Gastrocnemius medialis (tissue), 4 donors: ENCODE measurements at regions not wholly inside any gene's neighbourhood (a gene's known extent, or its start where the extent isn't known, plus 50 kb on each side); places are given as distances from the start of the nearest gene placed in this dataset.

Experiments used
- ATAC-seq, 2 donors: fragments of 150-250 bp; one replicate each; pipeline ENCODE4 v1.9.1; 2016
- DNase-seq, 2 donors: peaks; one replicate each; pipeline ENCODE4 v3.0.0-alpha.2; 2019
- H3K27ac ChIP-seq, 4 donors: fragments of 200-600 bp; sonication (generic); 1 replicate in 1 of 4; 2 replicates in 3 of 4; pipeline ENCODE4 v1.5.1; 2016 to 2018; ENCODE audit warnings: mild to moderate bottlenecking in 2 of 4, moderate library complexity in 1 of 4
- H3K27me3 ChIP-seq, 3 donors: fragments of 200-600 bp; sonication (generic) in 2 of 3; 1 replicate in 1 of 3; 2 replicates in 2 of 3; pipeline versions ENCODE4 v1.5.1 to v1.6.0; 2016 to 2019; ENCODE audit warnings: mild to moderate bottlenecking in 1 of 3, moderate library complexity in 1 of 3
- H3K36me3 ChIP-seq, 2 donors: fragments of 200-600 bp; sonication (generic) in 1 of 2; one replicate each; pipeline ENCODE4 v1.5.1; 2017 to 2018
- H3K4me1 ChIP-seq, 2 donors: fragments of 200-600 bp; sonication (generic) in 1 of 2; one replicate each; pipeline ENCODE4 v1.5.1; 2016 to 2017; ENCODE audit warnings: mild to moderate bottlenecking in 2 of 2
- H3K4me3 ChIP-seq, 4 donors: fragments of 200-600 bp; sonication (generic) in 3 of 4; 1 replicate in 1 of 4; 2 replicates in 3 of 4; pipeline ENCODE4 v1.5.1; 2016 to 2019; ENCODE audit warnings: mild to moderate bottlenecking in 2 of 4
- H3K9me3 ChIP-seq, 3 donors: fragments of 200-600 bp; sonication (generic) in 2 of 3; 1 replicate in 1 of 3; 2 replicates in 2 of 3; pipeline ENCODE4 v1.5.1; 2016 to 2019
- POLR2A ChIP-seq, 2 donors: fragments of 450-650 bp; IDR thresholded peaks; one replicate each; pipeline ENCODE4 v1.6.1; 2017; ENCODE audit warnings: antibody characterized with exemption in 2 of 2, mild to moderate bottlenecking in 2 of 2, moderate library complexity in 2 of 2
- in situ Hi-C, 4 donors: fragments of 200-750 bp; cut with MboI; loops; one replicate each; pipeline versions ENCODE4 v1.15.0 to v1.8.0; 2017; ENCODE audit warnings: low sequenced_read_pairs in 4 of 4
- intact Hi-C: fragments of 100-400 bp; cut with DNase I; formaldehyde crosslinking; loops from one replicate; pipeline ENCODE4 v1.15.1; 2023; ENCODE audit warnings: low total_unique reads
- TF ChIP-seq, protein P1 (sequence below), 5 experiments: fragments of 450-650 bp in 3 of 5; fragments of 200-600 bp in 2 of 5; sonication (generic) in 2 of 5; IDR thresholded peaks in 4 of 5; conservative IDR thresholded peaks in 1 of 5; 1 replicate in 4 of 5; 2 replicates in 1 of 5; pipeline ENCODE4 v1.5.1; 2016 to 2019; ENCODE audit warnings: antibody characterized with exemption in 5 of 5, mild to moderate bottlenecking in 3 of 5, moderate library complexity in 3 of 5

DNA sequence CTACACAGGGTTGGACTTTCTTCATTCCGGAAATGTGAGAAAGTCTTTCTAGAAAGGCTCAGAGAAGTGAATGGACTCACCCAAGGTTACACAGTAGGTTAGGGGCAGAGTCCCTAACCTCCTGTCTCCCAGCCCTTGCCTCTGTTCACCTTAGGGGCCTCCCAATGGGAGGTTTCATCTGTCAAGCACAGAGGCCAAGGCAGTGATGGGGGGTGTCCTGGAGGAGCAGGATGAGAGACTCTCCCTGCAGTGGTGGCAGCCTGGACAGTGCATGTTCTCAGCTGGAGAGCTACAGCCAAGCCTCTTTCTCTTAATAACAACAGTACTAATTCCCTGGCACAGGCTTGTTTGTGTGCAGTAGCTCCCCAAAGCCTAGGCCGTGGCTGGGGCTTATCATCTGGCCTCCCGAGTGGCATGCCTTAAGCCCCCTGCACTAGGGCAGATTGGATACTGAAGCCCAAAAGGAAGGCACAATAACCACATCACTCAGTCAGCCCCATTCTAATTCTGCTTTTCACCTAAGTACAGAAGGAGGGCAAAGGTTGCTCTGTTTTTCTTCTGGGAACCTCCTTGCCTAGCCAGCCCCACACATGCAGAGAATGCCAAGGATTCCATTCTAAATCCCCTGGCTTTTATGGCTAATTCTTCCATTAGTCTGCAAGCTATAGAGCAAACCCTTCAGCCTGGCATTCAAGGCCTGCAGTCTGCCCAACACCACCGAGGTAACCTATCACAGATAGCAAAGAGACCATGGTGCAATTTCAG, 50.2 kb upstream of the XPA start:
- no peak overlapping the region for H3K4me3 ChIP-seq
- in situ Hi-C loops (no loop called here), intact Hi-C loops (no loop called here)
- TF ChIP-seq, protein P1, sequence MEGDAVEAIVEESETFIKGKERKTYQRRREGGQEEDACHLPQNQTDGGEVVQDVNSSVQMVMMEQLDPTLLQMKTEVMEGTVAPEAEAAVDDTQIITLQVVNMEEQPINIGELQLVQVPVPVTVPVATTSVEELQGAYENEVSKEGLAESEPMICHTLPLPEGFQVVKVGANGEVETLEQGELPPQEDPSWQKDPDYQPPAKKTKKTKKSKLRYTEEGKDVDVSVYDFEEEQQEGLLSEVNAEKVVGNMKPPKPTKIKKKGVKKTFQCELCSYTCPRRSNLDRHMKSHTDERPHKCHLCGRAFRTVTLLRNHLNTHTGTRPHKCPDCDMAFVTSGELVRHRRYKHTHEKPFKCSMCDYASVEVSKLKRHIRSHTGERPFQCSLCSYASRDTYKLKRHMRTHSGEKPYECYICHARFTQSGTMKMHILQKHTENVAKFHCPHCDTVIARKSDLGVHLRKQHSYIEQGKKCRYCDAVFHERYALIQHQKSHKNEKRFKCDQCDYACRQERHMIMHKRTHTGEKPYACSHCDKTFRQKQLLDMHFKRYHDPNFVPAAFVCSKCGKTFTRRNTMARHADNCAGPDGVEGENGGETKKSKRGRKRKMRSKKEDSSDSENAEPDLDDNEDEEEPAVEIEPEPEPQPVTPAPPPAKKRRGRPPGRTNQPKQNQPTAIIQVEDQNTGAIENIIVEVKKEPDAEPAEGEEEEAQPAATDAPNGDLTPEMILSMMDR (IDR thresholded peaks at IDR 0.05 in 4 of 5, conservative IDR thresholded peaks at IDR 0.05 in 1 of 5) = no peak
- no peak for TF ChIP-seq POLR2A (IDR thresholded peaks at IDR 0.05)
- H3K27ac ChIP-seq = no peak overlapping the region
- no peak for DNase-seq
- H3K36me3 ChIP-seq = no peaks in the 10 kb centered on the region
- ATAC-seq = no peak
- no peaks in the 10 kb centered on the region for H3K9me3 ChIP-seq
- no peaks in the 10 kb centered on the region for H3K27me3 ChIP-seq
- H3K4me1 ChIP-seq = no peaks in the 10 kb centered on the region

GRCh38 chr9:97748525-97748924, 51.4 kb upstream of the XPA start:
- TF ChIP-seq, protein P1 (IDR thresholded peaks at IDR 0.05 in 4 of 5, conservative IDR thresholded peaks at IDR 0.05 in 1 of 5) = no peak
- TF ChIP-seq POLR2A (IDR thresholded peaks at IDR 0.05) = no peak
- DNase-seq (no peak), ATAC-seq (no peak)
- Histone ChIP-seq H3K9me3 (no peaks in the 10 kb centered on the region), H3K27ac (no peak overlapping the region), H3K4me3 (no peak overlapping the region), H3K27me3 (no peaks in the 10 kb centered on the region), H3K4me1 (no peaks in the 10 kb centered on the region), H3K36me3 (no peaks in the 10 kb centered on the region)
- in situ Hi-C loops (no loop called here), intact Hi-C loops (no loop called here)

DNA sequence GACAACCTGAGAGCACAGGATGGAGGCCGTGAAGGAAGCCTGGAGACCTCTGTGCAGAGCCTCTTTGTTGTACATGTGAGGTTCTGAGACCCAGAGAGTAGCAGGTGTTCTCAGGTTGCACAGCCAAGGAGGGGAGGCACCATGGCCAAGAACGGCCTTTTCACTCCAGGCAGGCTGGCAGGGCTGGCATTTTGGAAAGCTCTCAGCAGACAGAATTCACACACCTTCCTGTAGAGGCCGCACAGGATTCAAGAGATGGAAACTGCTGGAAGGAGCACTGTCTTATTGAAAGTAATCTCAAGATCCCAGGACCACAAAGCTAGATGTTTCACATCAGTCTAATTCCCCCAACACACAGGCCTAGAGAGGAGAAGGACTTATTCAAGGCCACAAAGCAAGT, 52.8 kb upstream of the XPA start:
- in situ Hi-C loops (no loop called here), intact Hi-C loops (no loop called here)
- Histone ChIP-seq H3K4me1 (no peaks in the 10 kb centered on the region), H3K36me3 (no peaks in the 10 kb centered on the region), H3K4me3 (no peak overlapping the region), H3K27ac (no peak overlapping the region), H3K27me3 (no peaks in the 10 kb centered on the region), H3K9me3 (no peaks in the 10 kb centered on the region)
- no peak for DNase-seq
- ATAC-seq = no peak
- no peak for TF ChIP-seq POLR2A (IDR thresholded peaks at IDR 0.05)
- TF ChIP-seq, protein P1 (IDR thresholded peaks at IDR 0.05 in 4 of 5, conservative IDR thresholded peaks at IDR 0.05 in 1 of 5) = no peak

DNA sequence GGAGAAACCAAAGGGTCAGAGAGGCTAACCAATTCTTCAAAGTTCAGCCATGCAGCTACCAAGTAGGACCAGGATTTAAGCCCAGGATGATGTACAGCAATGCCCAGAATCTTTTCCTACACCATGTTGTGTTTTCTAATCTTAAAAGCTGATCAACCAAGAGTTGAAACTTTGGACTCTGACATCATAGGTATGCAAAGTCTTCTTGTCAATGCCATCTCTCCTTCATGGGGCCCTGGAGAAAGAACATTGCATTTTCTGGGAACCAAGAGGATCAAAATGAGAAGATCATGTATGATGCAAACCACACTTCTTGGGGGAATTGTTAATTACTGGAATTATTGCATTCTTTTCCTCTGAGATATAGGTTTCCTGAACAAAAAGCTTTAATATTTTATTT, 54.4 kb upstream of the XPA start:
- in situ Hi-C loops (no loop called here), intact Hi-C loops (no loop called here)
- H3K27me3 ChIP-seq = no peaks in the 10 kb centered on the region

More for the DNA sequence above, 54.4 kb upstream of the XPA start:
- TF ChIP-seq, protein P1 (IDR thresholded peaks at IDR 0.05 in 4 of 5, conservative IDR thresholded peaks at IDR 0.05 in 1 of 5) = no peak
- TF ChIP-seq POLR2A (IDR thresholded peaks at IDR 0.05) = no peak
- Histone ChIP-seq H3K27ac (no peak overlapping the region), H3K36me3 (no peaks in the 10 kb centered on the region), H3K4me1 (no peaks in the 10 kb centered on the region), H3K9me3 (no peaks in the 10 kb centered on the region), H3K4me3 (no peak overlapping the region)
- DNase-seq = no peak
- no peak for ATAC-seq
